Occipital lobe (tissue), 1 donor: ENCODE measurements at regions not wholly inside any gene's neighbourhood (a gene's known extent, or its start where the extent isn't known, plus 50 kb on each side); places are given as distances from the start of the nearest gene placed in this dataset.

Experiments
- DNase-seq: peaks from one replicate; lab custom pipeline; 2025; lab: John Stamatoyannopoulos, UW

DNA sequence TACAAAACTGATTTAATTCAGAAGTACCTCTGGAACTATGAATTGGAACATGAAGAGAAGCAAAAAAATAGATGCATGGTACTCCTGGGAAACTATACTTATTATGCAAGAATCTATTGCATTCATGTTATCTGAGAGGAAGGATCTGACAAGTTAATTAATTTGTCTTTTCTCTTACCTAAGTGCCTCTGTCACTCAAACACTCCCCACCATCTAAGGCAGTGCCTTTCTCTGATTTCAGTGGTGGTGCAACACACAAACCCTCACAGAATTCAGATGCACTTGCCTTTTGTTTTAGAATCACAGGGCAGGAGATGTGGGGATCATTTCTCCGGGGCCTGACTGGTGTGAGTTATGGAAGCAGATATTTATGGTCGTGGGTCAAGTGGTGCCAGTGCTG lies 52.5 kb upstream of the C9orf72 start:
- DNase-seq = no peak

DNA sequence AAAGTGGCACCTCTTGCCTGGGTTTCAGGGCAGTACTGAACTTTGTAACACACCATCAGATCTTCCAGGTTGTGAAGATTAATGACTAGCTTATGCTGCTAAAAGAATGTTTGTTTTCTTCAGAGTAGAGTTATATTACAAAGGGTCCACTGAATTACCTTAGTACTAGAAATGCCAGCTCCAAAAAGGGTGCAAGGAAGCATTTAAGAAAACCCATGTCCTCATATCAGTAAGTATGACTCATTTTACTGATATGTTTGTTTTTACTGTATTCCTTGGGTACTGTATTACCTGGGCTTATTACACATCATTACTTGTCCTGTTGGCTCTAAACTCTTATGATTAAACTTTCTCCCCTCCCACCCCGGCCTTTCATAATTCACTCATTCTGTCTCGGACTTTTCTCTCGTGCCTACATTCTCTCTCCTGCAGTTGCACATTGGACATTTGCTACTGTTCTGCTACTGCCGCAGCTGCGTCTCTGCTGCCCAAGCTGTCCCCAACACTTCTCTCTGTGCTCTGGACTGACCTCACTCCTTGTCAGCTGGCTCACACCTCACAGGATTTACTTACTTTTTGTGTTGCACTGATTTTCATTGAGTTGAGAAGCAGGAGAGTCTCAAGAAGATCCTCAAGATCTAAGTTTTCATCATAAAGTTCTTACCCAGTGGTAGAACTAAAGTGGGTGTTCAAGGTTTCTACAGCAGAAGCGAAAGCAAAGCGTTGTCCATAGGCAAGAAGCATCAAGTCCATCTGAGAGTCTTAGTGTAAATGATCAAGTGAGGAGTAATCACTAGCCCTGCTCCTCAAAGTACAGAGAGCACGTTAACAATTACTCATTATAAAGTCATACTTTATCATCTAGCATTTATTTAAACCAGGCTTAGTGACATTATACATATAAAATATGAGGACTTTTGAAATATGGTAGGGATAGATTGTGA lies 53.2 kb upstream of the C9orf72 start:
- DNase-seq = no peak

DNA sequence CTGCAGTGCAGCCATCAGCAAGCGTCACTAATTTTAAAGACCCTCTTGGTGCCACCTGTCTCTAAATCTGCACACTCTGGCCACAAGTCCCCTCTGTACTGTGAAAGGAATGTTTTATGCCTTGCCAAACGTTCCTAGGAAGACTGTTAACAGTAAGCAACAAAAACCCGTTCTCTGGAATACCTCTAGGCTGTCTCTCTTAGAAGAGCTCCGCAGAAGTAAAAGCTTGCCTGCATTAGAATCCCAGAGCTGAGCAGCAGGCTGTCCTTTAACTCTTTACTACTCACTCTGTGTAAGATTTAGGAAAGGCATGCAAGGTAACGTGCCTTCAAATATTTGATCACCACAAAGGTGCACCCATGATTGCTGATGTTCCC lies 53.9 kb upstream of the C9orf72 start:
- DNase-seq = no peak

DNA sequence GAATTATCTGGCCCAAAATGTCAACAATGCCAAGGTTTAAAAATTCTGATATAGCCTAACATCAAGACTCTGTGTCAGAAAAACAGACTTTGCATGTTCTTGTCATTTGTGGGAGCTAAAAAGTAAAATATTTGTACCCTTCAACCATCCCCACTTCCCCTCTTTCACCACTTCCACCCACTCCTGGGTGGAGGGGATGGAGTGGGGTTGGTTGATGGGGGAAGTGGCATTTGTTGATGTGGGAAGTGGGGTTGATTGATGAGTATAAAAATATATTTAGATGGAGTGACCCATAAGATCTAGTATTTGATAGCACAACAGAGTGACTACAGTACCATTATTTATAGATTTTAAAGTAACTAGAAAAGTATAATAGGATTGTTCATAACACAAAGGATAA lies 55.0 kb upstream of the C9orf72 start:
- DNase-seq = no peak

DNA sequence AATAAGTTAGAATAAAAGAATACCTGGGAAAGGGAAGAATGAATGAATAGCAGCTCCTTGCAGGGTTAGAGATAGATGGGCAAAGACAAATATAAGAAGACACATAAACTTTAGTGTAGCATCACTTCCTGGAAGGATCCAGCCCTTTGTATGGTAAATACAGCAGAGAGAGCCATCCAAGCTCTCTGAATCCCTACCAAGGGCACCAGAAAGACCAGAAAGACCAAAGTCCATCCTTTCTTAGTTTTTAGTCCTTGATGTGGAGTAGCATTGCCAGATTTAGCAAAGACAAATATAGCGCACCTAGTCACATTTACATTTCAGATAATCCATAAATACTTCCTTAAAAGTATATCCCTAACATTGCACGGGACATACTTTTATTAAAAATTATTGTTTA lies 56.1 kb upstream of the C9orf72 start:
- DNase-seq = no peak

DNA sequence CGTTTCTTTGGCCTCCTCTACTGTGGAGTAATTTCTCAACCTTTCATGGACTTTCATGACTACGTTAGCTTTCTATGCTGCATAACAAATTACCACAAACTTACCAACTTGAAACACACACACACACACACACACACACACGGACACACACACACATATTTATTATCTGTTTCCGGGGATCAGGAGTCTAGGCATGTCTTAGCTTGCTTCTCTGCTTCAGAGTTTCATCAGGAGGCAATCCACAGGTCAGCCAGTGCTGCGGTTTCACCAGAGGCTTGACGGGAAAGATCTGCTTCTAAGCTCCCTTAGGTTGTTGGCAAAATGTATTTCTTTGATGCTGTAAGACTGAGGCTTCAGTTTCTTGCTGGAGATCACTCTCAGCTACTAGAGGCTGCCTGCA lies 59.0 kb upstream of the C9orf72 start:
- no peak for DNase-seq

DNA sequence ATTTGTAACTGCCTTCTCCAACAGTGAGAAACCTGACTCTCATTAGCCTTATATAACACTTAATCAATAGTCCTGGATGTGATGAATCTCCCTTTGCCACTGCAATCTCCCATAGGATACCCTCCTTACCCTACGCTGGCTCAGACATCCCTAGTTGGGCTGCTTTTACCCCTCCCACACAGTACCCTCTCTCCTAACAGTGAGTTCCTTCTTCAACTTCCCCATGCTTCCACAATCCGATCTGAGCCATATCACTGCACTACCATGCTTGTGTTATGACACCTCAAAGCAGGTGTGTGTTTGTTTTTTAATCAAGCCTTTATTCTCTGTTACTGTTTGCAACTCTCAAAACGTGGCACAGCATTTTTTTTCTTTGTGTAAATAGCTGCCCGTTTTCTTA lies 60.5 kb upstream of the C9orf72 start:
- no peak for DNase-seq

DNA sequence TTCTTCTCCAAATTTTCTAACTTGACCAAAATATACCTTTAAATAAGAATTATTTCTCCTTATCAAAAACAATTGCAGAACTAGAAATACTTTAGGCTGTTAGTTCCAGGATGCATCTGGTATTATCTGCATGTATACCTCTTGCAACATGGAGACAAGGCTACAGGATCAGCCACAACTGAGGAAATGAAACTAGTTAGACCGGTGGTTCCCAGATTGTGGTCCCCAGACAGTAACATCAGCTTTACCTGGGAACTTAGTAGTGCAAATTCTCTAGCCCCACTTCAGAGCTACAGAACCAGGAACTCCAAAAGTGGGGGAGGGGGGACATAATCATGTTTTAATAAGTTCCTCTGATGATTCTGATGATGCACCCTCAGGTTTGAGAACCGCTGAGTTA lies 61.6 kb upstream of the C9orf72 start:
- DNase-seq = no peak

DNA sequence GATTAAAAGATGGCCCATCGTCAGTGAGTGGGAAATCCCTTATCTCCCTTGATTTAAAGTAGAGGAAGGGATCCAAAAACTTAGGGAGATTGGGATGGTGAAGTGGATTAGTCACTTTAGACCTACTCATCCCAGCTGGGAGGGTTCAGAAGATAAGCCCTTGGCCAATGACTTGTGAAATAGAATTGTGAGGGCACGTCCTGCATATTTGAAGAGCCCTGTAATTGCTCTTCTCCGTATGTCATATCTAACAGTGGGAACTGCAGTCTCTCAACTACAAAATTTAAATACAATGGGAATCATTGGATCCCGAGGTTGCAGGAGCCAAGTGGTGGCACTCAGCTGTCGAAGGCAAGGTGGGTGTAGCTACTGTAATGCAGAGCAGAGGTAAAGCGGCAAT lies 65.4 kb upstream of the C9orf72 start:
- no peak for DNase-seq

DNA sequence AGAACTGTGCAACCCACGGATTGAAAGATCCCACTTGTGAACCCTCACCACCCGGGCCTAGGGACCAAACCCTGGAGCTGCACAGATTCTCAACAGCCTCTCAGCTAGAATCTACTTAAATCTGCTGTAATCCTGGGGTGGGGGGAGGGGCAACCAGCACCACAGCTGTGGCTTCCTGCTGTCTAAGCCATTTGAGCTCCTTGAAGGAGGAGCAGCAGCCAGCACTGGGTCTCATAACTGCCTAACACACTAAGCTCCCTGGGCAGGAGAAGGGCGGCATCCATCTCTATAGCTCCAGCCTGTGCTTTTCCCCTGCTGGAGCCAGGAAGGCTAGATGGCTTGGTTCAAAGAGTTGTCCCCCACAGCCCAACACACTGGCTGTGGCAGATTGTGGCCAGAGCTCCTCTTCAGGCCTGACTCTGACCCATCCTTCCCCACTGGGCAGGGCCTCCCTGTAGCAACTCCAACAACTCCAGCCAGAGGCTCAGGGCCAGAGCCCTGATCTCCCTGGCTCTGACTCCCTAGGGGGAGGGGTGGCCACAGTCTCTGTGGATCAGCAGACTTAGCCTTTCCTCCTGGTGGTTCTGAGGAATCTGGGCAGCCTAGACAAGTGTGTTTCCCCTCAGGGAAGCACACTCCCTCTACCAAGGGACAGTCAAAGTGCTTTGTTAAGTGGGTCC lies 72.0 kb upstream of the C9orf72 start:
- DNase-seq = no peak

DNA sequence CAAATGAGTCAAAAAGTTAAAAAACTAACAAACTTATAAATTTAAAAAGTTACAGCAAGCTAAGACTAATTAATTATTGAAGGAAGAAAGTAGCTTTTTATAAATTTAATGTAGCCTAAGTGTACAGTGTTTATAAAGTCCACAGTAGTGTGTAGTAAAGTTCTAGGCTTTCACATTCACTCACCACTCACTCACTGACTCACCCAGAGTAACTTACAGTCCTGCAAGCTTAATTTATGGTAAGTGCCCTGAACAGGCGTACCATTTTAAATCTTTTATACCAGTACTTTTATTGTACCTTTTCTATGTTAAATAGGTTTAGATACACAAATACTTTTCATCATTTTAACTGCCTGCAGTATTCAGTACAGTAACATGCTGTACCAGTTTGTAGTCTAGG lies 80.0 kb upstream of the C9orf72 start:
- DNase-seq = no peak

DNA sequence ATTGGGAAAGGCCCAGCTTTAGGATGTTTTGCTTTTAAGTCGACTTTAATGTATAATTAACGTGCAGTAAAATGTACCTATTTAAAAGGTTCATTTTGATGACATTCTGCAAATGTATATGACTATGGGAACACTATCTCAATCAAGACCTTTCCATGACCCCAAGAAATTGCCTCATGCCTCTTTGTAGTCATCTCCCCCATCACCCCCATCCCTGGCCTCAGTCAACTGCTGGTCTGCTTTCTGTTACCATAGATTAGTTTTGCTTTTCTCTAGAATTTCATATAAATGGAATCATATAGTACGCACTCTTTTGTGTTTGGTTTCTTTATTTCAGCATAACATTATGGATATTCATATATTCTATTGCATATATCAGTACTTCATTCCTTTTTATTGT lies 80.7 kb upstream of the C9orf72 start:
- DNase-seq = no peak

DNA sequence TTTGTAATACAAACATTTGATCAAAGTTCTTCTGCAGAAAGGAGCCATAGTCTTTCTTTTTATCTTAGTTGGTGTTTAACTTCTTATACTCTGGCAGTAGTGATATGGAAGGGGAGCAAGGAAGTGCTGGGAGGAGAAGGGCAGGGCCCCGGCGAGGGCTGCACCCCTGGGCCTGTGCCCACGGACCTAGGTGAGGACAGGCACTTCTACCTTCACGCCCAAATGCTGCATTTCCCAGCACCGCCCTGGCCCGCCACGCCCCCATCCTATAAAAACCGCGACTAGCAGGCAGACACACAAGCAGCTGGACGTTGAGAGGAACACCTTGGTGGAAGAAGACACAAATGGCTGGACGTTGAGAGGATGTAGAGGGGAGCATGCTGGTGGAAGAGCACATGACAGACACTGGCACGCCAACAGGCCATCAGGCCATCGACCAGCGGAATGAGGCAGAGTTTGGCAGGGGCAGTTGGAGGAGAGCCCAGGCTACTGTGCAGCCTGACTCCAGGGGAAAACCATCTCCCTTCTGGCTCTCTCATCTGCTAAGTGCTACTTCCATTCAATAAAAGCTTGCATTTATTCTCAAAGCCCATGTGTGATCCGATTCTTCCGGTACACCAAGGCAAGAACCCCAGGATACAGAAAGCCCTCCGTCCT lies 81.5 kb upstream of the C9orf72 start:
- no peak for DNase-seq

DNA sequence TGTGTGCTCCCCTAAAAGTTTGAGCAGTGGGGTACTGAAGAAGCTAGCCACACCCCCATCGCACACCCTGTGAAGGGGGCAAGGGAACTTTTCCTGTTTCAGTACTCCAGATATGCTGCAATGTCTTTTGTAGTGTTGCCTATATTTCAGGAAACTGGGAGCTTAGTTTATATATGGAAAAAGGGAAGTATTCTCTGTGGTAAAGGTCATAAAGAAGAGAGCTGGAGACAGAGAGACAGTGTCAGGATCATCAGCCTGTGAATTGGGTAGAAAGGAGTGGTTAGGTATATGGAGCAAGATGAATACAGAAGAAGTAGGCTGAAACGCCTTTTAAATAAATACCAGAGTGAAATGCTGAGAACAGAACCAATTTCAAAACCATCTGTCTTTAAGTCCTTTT lies 82.2 kb upstream of the C9orf72 start:
- no peak for DNase-seq

DNA sequence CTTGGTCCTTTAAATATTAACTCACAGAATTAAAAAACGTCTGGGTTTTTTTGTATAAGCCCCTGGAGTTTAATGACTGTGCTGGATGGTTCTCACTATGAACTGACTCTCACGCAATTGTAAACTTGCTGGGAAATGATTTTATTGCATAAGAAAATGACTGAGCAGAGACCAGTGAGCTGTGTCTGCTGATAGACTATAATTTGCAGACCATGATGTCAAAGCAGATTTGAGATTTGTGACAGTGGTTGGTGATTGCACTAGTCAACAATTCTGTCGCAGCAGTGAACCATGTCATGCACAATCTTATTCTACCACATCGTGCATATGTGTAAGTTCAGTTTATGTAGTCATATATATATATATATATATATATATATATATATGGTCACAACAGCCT lies 85.7 kb upstream of the C9orf72 start:
- DNase-seq = no peak

DNA sequence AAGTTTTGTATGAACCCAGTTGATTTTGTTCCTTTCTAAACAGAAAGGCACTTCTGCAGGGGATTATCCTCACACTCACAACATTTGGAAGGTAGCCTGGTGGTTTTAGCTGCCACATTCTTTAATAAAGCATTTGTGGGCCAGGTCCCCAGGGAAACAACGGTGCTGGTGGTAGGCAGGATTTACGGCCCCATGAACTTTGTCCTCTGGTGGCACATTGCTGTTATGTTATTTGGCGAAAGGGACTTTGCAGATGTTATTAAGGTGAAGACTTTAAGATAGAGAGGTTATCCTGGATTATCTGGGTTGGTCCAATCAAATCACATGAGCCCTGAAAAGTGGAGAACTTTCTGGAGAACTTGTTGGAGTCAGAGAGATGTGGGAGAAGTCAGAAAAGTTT lies 86.3 kb upstream of the C9orf72 start:
- DNase-seq = no peak

DNA sequence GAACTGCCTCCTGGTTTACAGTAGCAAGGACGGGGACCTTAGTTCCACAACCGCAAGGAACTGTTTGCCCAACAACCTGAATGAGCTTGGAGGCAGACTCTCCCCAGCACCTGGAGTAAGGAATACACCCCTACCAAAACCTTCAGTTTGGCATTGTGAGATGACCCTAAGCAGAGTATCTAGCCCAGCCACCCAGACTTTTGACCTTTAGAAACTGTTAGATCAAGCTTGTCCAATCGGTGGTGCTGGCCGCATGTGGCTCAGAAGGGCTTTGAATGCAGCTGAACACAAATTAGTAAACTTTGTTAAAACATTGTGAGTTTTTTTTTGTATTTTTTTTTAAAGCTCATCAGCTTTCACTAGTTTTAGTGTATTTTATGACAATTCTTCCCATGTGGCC lies 86.9 kb upstream of the C9orf72 start:
- no peak for DNase-seq

DNA sequence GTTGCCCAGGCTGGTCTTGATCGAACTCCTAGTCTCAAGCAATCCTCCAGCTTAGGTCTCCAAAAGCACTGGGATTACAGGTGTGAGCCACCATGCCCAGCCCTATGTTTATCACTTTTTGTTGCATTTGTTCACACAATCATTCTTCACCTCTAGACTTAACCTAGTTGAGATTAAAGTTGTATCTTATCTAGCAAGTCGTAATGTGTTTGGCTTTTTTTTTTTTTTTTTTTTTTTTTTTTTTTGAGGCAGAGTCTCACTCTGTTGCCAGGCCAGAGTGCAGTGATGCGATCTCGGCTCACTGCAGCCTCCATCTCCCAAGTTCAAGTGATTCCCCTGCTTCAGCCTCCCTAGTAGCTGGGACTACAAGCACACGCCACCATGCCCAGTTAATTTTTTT lies 90.2 kb upstream of the C9orf72 start:
- DNase-seq = no peak

DNA sequence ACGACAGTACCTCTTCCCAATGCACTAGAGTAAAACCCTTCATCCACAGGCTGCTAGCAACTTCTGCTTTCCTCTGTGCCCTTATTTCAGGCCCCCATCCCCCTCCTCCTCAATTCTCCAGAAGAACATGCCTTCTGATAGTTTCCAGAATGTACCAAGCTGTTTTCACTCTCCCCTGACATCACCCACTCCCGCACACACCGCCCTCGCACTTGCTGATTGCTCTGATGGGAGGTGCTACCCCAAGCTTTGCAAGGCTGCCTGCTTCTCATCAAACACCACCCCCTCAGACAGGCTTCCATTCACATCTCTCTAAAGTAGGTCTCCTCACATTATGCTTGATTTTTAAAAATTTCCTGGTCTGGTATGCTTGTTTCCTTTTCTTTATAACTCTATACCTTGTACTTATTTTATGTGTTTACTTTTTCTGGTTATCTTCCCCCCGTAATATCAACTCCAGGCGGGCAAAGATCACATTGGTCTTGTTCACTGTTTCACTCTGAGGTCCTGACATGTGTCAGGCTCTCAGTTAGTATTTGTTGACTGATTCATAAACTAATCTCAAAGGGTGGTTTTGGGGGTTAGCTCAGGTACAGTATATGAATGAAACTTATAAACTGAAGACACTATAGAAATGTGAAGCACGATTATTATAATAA lies 91.0 kb upstream of the C9orf72 start:
- peak; percentile 40 for DNase-seq

DNA sequence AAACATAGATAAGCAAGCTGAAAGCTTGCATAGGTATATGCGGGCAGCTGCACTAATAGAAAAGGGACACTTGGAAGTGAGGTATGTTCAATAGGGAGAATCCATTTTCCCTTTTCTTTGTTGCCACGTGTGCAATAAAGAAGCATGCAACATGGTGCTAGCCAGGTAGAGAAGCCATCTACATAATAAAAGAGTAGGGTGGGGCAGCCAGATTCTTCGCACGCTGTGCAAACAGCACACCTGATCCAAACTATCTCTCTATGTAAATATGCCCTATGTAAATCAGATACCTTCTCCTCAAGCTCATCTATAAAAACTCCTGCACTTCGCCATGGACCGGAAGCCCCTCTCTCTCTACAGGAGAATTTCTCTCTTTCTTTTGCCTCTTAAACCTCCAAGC lies 91.9 kb upstream of the C9orf72 start:
- no peak for DNase-seq

DNA sequence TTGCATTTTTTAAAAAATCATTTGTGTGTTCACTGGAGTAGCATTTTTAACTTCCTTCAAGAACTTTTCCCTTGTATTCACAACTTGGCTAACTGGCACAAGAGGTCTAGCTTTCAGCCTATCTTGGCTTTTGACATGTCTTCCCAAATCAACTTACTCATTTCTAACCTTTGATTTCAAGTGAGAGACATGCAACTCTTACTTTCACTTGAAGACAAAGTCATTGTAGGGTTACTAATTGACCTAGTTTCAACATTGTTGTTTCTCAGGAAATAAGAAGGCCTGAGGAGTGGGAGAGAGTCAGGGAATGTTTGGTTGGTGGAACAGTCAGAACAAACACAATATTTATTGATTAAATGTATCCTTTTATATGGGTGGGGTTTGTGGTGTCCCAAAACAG lies 95.0 kb upstream of the C9orf72 start:
- DNase-seq = no peak

DNA sequence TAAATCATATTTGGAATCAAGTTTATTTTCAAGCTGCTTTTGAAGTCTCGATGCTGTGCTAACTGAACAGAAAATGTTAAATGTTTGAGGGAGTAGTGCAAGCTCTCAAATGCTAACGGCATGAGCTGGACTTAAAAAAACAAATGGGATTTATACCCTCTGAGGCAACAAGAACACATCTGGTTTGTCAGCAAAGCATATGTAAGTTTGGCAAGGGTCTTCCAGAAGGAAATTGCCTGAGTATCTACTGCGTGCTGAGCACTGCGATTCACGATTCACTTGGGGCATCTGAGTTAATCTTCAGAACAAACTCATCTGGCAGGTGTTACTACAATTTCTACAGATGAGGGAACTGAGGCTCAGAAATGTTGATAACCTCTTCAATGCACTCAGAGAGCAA lies 98.4 kb upstream of the C9orf72 start:
- no peak for DNase-seq
